GM18868 (cell line): ENCODE measurements at regions not wholly inside any gene's neighbourhood (a gene's known extent, or its start where the extent isn't known, plus 50 kb on each side); places are given as distances from the start of the nearest gene placed in this dataset.

Experiments
- ATAC-seq: cut with Tn5 transposase; IDR thresholded peaks from one replicate; pipeline ENCODE4 v1.9.1; 2021; ENCODE audit warnings: mild to moderate bottlenecking, moderate library complexity; ENCODE audit not compliant: unreplicated experiment

GRCh38 chr6:22621701-22622100 is 52.3 kb downstream of the HDGFL1 start:
- ATAC-seq = no peak

- ATAC-seq = no peak
These were observed 53.0 kb downstream of the HDGFL1 start for GRCh38 chr6:22622351-22622750.

GRCh38 chr6:22622813-22623212 is 53.4 kb downstream of the HDGFL1 start:
- ATAC-seq = no peak

DNA sequence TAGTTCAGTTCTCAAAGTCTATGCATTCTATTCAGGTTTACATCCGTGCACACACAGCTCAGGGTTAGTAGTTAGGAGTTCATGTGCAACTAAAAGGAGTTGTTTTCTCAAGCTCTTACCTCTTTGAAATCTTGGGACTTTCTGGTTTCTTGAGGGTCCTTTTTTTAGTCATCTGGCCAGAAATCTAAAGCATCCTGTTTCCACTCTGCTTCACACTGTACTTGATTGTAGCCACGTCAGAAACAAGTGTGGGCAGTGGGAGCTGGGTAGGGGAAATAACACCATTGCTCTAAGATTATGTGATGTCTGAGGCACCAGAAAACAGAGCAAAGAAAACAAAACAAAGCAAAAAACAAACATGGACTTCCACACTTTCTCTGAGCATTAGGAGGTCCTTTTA is 58.3 kb downstream of the HDGFL1 start:
- ATAC-seq = no peak

DNA sequence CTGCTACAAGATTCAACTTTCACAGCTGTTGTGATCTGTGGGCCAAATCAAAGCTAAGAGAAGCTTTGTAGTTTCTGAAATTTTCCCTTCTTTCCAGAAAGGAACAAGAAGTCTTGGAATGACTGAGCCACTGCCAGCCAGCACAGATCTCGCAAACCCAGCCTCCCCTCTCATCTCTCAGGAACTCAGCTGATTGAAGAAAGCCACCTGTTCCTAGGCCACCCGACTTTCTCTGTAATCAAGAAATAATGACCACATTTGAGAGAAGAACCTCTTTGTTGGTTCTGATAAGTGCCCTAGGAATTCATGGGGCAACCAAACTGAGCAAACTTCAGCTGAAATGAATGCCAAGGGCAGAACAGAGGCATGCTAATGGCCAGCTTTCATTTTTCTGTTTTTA is 61.7 kb downstream of the HDGFL1 start:
- no peak for ATAC-seq

DNA sequence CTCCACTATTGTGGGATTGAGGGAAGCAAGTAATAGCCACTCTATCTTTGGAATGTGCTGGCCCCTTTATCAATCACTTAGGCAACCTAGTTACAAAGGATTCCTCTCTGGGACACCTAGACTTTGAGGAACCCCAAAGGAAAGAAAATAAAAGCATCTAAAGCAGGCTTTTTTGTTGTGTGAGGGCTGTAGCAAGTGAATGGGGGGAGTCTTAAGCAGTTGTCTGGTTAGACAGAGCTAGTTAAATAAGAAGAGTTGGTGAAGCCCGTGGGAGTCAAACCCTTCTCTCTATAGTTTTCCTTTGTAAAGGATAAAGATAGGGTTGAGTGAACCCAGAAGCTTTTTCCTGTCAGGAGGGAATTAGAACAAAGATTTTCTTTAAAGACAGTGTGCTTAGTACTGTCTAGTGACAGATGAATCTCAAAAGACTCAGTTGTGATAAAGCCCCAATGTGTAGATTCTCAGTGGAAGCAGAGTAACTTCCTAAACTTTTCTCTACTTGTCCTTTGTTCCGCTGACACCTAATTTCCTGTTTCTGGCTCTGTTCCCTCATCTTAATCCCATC is 63.3 kb downstream of the HDGFL1 start:
- no peak for ATAC-seq

DNA sequence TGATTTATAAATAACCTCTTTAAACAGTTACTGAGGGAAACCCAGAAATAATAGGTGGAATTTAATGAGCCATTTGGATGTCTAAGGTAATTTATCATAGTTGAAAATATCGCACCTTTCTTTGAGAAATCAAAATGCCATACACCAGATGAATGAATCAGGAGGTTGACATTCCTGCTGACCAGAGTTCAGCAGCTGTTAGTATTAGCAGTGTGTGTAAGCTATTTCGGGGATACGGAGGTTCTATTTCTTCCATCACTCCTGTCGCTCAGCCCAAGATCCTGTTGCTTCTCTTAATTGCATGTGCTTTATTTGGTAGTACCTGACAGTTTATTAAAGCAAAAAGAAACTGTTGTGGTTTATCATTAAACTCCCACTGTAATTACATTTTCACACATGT is 67.1 kb downstream of the HDGFL1 start:
- no peak for ATAC-seq

DNA sequence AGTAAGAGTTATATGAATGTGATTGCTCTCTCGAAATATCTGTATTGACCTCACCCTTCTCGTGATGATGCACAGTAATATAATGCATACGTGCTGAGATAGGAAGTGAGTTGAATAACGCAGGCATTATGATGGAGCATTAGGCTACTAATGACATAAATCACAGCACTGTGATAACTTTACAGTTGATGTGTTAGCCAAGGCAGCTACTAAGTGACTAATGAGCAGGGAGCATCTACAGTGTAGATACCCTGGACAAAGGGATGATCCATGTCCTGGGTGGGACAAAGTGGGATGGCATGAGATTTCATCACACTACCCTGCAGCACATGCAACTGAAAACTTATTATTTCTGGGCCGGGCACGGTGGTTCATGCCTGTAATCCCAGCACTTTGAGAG is 68.4 kb downstream of the HDGFL1 start:
- no peak for ATAC-seq

- no peak for ATAC-seq
These were observed 69.0 kb downstream of the HDGFL1 start for GRCh38 chr6:22638320-22638719.

DNA sequence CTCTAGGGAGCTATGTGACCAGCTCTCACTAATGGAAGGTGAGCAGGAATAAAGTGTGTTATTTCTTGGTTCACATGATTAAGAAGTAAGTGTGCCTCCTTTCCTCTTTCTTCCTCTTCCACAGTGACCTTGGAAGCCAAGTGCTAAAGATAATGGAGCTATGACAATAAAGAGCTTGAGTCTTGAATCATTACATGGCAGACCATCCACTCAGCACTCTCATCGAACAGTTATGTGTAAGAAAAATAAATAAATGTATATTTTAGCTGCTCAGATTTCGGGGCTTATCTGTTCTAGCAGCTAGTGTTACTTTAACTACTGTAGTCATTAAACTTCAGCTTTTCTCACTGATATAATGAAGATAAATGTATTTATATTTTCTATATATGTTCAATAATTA is 72.9 kb downstream of the HDGFL1 start:
- ATAC-seq = no peak

DNA sequence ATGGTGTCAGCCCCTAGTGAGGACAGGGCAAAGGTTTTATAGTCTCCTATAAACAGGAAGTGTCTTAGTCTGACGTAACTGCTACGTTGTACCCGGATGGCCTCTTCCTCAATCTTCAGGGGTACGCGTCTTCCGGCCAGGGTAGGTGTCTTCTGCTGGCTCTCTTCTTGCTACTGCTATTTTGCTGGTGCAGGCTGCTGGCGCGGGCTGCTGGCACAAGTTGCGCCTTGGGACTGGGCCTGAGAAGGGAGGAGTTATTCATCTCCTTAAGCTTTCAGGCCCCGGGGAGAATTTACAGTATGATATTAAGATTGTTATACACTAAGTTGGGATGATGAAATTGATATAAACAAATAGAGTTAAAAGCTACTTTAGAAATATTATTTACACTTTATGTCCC is 74.4 kb downstream of the HDGFL1 start:
- no peak for ATAC-seq

DNA sequence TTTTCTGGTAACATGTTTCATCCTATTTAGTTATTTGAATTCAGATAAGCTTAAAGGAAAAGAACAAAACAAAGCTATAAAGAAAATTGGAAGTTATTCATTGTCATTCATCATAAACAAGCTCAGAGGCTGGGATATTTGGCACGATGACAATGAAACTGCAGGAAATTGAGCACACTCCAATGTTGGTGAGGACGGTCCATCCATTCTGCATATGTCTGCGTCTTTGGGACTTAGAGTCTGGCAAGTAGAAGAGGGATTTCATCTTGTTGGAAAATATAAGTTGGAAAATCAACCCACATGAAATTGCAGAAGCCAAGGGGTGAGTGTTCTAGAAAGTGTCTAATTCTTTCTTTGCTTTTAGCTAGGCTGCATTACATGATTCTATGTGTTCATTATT is 78.4 kb downstream of the HDGFL1 start:
- ATAC-seq = no peak

- ATAC-seq = no peak
These were observed 82.4 kb downstream of the HDGFL1 start for GRCh38 chr6:22651731-22652130.

DNA sequence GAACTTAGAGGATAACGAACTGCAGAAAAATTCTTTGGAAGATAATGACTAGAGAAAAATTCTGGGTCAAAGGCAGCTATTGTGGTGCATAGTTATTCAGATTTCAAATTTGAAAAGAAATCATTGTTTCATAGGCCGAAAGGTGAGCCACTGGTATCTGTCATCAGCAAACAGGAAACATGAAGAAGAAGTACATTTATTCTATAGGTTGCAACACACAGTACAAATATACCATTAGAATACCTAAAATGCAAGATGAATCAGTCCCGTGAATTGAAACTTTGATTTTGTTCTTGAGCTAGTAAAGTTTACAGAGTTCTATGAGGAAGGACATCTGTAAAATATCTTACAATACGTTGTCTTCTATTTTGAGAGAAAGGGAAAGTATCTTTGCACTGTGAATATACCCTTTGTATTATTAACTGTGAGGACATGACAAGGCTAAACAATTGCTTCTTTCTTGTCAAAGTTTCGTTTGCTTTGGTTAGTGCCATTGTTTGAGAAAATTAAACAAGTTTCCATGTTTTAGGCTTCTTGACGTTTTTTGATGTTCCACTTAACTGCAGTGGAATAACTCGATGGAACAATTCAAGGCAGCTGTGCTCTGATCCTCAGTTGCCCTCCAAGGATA is 84.7 kb downstream of the HDGFL1 start:
- ATAC-seq = no peak

DNA sequence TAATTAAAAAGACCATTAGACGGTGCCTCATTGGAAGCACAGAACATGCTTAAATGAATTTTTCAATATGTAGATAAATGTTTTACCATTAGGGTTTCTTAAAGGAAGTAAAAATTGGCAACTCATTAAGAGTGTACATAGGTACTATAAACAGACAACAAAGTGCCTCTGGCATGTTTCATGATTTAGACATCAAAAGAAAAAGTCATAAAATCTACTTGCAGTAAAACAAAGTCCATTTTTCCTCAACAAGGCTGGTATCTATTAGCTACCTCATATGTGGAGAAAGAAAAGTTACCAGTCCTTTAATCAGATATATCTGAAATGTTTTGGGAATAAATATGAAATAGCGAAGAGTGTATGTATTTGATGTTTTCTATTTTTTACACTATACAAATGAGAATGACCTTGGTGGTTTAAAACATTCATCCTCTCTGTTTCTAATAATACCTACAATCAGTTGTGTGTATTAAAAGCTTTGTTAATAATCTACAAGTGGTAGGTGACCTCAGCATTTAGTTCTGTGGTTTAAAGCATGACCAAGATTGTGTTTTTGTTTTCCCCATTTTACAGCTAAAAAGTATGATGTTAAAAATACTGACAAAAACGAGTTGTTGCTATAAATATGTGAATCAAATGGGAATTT is 87.5 kb downstream of the HDGFL1 start:
- no peak for ATAC-seq

DNA sequence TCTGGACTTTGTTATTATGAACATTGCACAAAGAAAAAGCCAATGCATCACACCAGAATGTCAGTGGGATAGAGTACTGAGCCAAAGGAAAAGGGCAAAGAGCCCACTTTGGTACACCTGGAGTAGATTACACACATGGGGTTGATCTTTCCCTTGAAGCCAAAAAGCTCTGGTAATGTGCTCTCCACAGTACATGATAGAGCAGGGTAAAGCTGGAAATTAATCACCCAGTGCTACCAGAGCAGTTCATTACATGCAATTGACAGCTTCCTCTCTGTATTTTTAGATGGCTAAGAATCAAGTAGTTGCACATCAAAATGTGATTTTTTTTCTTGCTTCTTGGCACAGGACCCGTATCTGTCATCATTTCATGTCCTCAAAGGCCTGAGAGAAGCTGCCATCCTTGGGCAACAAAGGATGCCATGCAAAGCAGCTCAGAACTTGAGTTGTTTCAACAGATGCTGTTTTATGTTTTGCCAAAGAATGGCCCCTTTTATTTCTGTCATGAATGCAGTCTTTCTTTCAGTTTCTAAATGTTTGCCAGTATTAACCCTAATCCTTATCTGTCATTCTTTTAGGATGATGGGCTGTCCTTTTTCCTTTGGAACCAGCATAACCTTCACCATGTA is 88.1 kb downstream of the HDGFL1 start:
- no peak for ATAC-seq

GRCh38 chr6:22658183-22658582 is 88.8 kb downstream of the HDGFL1 start:
- no peak for ATAC-seq

DNA sequence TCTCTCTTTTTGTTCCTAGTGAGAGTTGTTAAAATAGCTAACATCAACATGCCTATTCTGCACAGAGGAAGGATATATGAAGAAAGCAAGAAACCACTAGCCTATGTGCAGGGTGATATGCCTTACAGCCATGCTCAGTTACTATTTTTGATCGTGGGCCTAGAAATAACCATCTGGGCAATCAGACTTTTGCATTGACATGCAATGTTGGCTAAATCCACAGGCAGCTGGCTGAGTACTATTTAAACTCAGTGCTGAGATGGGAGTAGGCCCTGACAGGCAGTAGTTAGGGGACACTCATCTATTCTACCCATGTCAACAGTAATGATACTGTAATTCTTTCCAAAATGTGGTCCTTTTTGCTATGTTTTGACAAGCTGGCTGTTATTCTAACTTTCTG is 89.6 kb downstream of the HDGFL1 start:
- ATAC-seq = no peak

- no peak for ATAC-seq
These were observed 95.6 kb downstream of the HDGFL1 start for GRCh38 chr6:22664968-22665367.

DNA sequence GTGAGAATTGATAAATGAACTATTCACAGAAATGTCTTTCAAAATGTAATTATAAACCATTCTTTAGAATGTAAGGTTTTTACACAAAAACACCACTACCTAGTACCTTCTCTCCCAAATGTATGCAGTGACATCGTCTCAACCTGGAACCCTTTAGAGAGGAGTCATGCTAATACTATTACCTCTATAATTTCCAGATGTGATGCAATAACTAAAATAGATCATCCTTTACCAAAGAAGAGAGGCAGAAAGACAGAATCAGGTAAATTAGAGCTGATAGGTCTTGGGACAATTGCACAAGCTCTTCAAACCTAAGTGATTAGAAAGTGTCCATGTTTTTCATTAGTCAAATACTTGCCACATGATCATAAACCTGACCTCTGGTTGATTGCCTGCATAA is 96.7 kb downstream of the HDGFL1 start:
- no peak for ATAC-seq

DNA sequence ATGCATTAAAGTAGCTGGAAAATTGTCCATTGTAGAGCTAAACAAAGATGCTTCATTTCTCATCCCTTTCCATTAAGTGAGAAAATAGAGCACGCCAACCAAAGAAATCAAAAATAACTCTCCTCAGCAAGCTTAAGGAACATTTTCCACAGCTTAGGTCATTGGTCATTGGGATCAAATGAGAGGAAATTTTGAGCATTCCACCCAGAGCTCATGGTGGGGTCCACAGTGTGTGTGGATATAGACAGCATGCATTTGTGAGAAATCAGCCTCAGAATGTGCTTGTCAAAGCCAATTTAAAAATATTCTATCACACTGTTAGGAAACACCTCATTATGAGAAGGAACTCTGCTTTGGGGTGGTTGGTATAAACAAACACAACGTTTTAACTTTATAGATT is 97.2 kb downstream of the HDGFL1 start:
- ATAC-seq = no peak

DNA sequence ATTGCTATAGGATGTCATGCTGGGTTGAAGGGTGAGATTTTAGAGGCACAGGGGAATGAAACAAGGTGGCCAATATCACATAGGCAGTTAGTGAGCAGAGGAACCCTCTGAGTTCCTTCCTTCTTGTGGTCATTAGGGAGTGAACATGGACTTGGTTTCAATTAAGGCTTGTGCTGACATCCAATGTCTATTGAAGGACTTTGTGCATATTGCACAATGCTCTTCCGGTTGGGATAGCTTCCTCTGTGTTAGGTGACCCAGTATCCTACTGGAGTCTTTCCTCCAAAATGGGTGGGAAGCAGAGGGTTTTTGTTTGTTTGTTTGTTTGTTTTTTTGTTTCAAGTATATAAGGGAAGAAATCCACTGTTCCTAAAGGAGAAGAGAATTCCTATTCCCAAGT is 98.5 kb downstream of the HDGFL1 start:
- no peak for ATAC-seq
